Heart left ventricle (tissue), 16 donors: ENCODE measurements at regions not wholly inside any gene's neighbourhood (a gene's known extent, or its start where the extent isn't known, plus 50 kb on each side); places are given as distances from the start of the nearest gene placed in this dataset.

Experiments used
- ATAC-seq, 4 donors: fragments of 200-7000 bp; cut with Tn5 transposase; one replicate each; pipeline ENCODE4 v1.9.1; 2020 to 2022; ENCODE audit warnings: moderate library complexity in 4 of 4, mild to moderate bottlenecking in 3 of 4, moderate number of reproducible peaks in 1 of 4
- DNase-seq, 5 donors: peaks; one replicate each; pipeline ENCODE4 v3.0.0-alpha.2; 2020
- H3K27ac ChIP-seq, 12 donors: fragments of 200-600 bp; sonication (generic) in 4 of 12; one replicate each; pipeline versions ENCODE4 v1.5.0 to v1.8.0; 2016 to 2022; ENCODE audit warnings: mild to moderate bottlenecking in 2 of 12
- H3K27me3 ChIP-seq, 9 donors: fragments of 200-600 bp; sonication (generic) in 2 of 9; one replicate each; pipeline versions ENCODE4 v1.5.1 to v1.8.0; 2016 to 2022; ENCODE audit warnings: mild to moderate bottlenecking in 3 of 9
- H3K36me3 ChIP-seq, 9 donors: fragments of 200-600 bp; sonication (generic) in 2 of 9; one replicate each; pipeline versions ENCODE4 v1.5.0 to v1.8.0; 2018 to 2022; ENCODE audit warnings: mild to moderate bottlenecking in 2 of 9
- H3K4me1 ChIP-seq, 12 donors: fragments of 200-600 bp; sonication (generic) in 4 of 12; one replicate each; pipeline versions ENCODE4 v1.5.0 to v1.8.0; 2016 to 2022; ENCODE audit warnings: mild to moderate bottlenecking in 3 of 12
- H3K4me3 ChIP-seq, 12 donors: fragments of 200-600 bp; sonication (generic) in 4 of 12; one replicate each; pipeline versions ENCODE4 v1.5.0 to v1.8.0; 2017 to 2022; ENCODE audit warnings: mild to moderate bottlenecking in 9 of 12, moderate library complexity in 4 of 12
- H3K9me3 ChIP-seq, 12 donors: fragments of 200-600 bp; sonication (generic) in 4 of 12; one replicate each; pipeline versions ENCODE4 v1.5.0 to v1.8.0; 2016 to 2022; ENCODE audit warnings: mild to moderate bottlenecking in 1 of 12
- POLR2A ChIP-seq, 2 donors: fragments of 450-650 bp; IDR thresholded peaks; one replicate each; pipeline ENCODE4 v1.6.1; 2017; ENCODE audit warnings: antibody characterized with exemption in 2 of 2, mild to moderate bottlenecking in 2 of 2, moderate library complexity in 2 of 2
- WGBS, 4 donors: extraction: QIAGEN DNeasy Blood & Tissue Kit in 2 of 4; methylation state at CpG; one replicate each; pipeline versions ENCODE4 v1.1.5 to v1.1.7; 2013 to 2018; 5-methylcytosine and 5-hydroxymethylcytosine counted together
- intact Hi-C, 10 donors: fragments of 100-400 bp; cut with DNase I; formaldehyde crosslinking; loops; one replicate each; pipeline versions ENCODE4 v1.11.1 to v1.14.2; 2022
- TF ChIP-seq, protein P1 (sequence below), 12 donors: fragments of 200-600 bp; sonication (generic) in 4 of 12; IDR thresholded peaks; one replicate each; pipeline versions ENCODE4 v1.5.0 to v1.8.0; 2018 to 2022; ENCODE audit warnings: antibody characterized with exemption in 12 of 12, mild to moderate bottlenecking in 5 of 12
- donor health status: ischemic (EF 13 %, LVEDD 7.1; RV severe dilation, severe dysfunction).
- donor health status: healthy with polysubstance abuse.
- donor health status: DM: no; HTN: yes; CAD: no.
- donor health status: DM: no; HTN: no; CAD: no.
- donor health status: ischemic (EF 25% LVEDD 6.9; RV normal size, moderate dysfunction).
- donor health status: ischemic (EF 25% LVEDD 5.7; RV mildly dilated, moderate dysfunction).
- donor health status: healthy.
- donor health status: DM: yes; HTN: yes; CAD: no.
- donor health status: ischemic (EF 35%, LVEDD 5.7; RV mildly dilated, moderate dysfunction).
- donor health status: nonischemic (EF 11% LVEDD 7.7; RV severe dilation, severe dysfunction).
- donor health status: DM: yes; HTN: yes; CAD: no.
- donor health status: PGD.
- donor health status: ischemic (EF 29% LVEDD 5.4; RV normal size, mild dysfunction).
- donor health status: nonischemic (EF 23%, LVEDD 6.1; RV moderate dilation, normal function).

DNA sequence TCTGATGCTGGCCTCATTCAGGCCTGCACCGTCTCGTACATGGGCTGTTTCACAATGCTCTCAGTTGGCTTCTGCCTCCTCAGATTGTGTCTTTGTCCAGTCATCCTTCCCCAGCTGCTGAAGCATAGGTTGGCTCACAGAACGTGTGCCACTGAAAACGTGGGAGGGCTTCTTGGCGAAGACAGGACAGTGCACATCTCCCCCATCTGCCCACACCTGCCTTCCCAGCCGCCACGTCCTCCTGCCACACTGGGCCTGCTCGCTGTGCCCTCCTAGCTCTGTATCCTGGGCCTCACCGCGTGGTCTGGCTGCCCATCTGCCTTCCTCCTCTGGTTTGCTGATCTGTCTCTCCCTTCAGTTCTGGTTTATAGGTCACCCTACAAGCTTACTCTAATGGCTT is 230.0 kb upstream of the TOPAZ1 start:
- H3K27me3 ChIP-seq: peaks cover 0 to 35% (median 2%) of the 10 kb centered on the region in 9 donors
- ATAC-seq: no peak
- intact Hi-C loops: no loop called here
- no peak overlapping the region for H3K27ac ChIP-seq
- H3K4me1 ChIP-seq: no peaks in the 10 kb centered on the region
- no peak overlapping the region for H3K4me3 ChIP-seq
- TF ChIP-seq POLR2A (IDR thresholded peaks at IDR 0.05): no peak
- TF ChIP-seq, protein P1, sequence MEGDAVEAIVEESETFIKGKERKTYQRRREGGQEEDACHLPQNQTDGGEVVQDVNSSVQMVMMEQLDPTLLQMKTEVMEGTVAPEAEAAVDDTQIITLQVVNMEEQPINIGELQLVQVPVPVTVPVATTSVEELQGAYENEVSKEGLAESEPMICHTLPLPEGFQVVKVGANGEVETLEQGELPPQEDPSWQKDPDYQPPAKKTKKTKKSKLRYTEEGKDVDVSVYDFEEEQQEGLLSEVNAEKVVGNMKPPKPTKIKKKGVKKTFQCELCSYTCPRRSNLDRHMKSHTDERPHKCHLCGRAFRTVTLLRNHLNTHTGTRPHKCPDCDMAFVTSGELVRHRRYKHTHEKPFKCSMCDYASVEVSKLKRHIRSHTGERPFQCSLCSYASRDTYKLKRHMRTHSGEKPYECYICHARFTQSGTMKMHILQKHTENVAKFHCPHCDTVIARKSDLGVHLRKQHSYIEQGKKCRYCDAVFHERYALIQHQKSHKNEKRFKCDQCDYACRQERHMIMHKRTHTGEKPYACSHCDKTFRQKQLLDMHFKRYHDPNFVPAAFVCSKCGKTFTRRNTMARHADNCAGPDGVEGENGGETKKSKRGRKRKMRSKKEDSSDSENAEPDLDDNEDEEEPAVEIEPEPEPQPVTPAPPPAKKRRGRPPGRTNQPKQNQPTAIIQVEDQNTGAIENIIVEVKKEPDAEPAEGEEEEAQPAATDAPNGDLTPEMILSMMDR (IDR thresholded peaks at IDR 0.05): no peak
- no peaks in the 10 kb centered on the region for H3K36me3 ChIP-seq
- WGBS, 4 donors: 88 to 92% (median 89%) methylated on average over 10 of the region's 10 CpGs
- no peaks in the 10 kb centered on the region for H3K9me3 ChIP-seq
- no peak for DNase-seq

- no peaks in the 10 kb centered on the region for H3K4me1 ChIP-seq
- no peaks in the 10 kb centered on the region for H3K36me3 ChIP-seq
- no peak overlapping the region for H3K4me3 ChIP-seq
- no peak for DNase-seq
- TF ChIP-seq POLR2A (IDR thresholded peaks at IDR 0.05): no peak
- TF ChIP-seq, protein P1 (IDR thresholded peaks at IDR 0.05): no peak
- ATAC-seq: no peak
- 87 to 93% (median 89%) methylated on average over 13 of the region's 13 CpGs for WGBS, 4 donors
- H3K27ac ChIP-seq: no peak overlapping the region
- H3K27me3 ChIP-seq: peaks cover 0 to 30% (median 0%) of the 10 kb centered on the region in 9 donors
- no peaks in the 10 kb centered on the region for H3K9me3 ChIP-seq
- intact Hi-C loops: no loop called here
Measured at GRCh38 chr3:44012160-44012899, 229.4 kb upstream of the TOPAZ1 start.

GRCh38 chr3:44013967-44014366 is 227.7 kb upstream of the TOPAZ1 start:
- WGBS, 4 donors: 76 to 90% (median 85%) methylated on average over 11 of the region's 11 CpGs
- H3K27me3 ChIP-seq: peaks cover 0 to 40% (median 3%) of the 10 kb centered on the region in 9 donors
- no peaks in the 10 kb centered on the region for H3K36me3 ChIP-seq
- H3K9me3 ChIP-seq: no peaks in the 10 kb centered on the region
- TF ChIP-seq, protein P1 (IDR thresholded peaks at IDR 0.05): no peak
- no peak for TF ChIP-seq POLR2A (IDR thresholded peaks at IDR 0.05)
- intact Hi-C loops: no loop called here
- no peaks in the 10 kb centered on the region for H3K4me1 ChIP-seq
- DNase-seq (no peak), ATAC-seq (no peak)
- no peak overlapping the region for H3K27ac ChIP-seq
- H3K4me3 ChIP-seq: no peak overlapping the region

GRCh38 chr3:44015170-44015569 is 226.5 kb upstream of the TOPAZ1 start:
- WGBS, 4 donors: 60 to 74% (median 69%) methylated on average over 3 of the region's 3 CpGs
- DNase-seq (no peak), ATAC-seq (no peak)
- intact Hi-C loops: no loop called here
- TF ChIP-seq, protein P1 (IDR thresholded peaks at IDR 0.05): no peak
- TF ChIP-seq POLR2A (IDR thresholded peaks at IDR 0.05): no peak
- Histone ChIP-seq H3K36me3 (no peaks in the 10 kb centered on the region), H3K27ac (no peak overlapping the region), H3K27me3 (peaks cover 0 to 50% (median 7%) of the 10 kb centered on the region in 9 donors), H3K4me1 (no peaks in the 10 kb centered on the region), H3K4me3 (no peak overlapping the region), H3K9me3 (no peaks in the 10 kb centered on the region)
